ENCODE measurements at regions not wholly inside any gene's neighbourhood (a gene's known extent, or its start where the extent isn't known, plus 50 kb on each side); places are given as distances from the start of the nearest gene placed in this dataset.

GRCh38 chr4:89488736-89489135, 181.1 kb upstream of the GPRIN3 start:
- TF ChIP-seq CTCF (optimal IDR thresholded peaks at IDR 0.05 in 1 of 3, IDR thresholded peaks at IDR 0.05 in 1 of 3, conservative IDR thresholded peaks at IDR 0.05 in 1 of 3; ENCODE audit: extremely low read depth in 1 of 3, insufficient read depth in 2 of 3, low read length in 3 of 3) (no peak), EZH2 (IDR thresholded peaks at IDR 0.05; ENCODE audit: low read length) (no peak)

Data from keratinocyte (primary cell).